ENCODE measurements at regions not wholly inside any gene's neighbourhood (a gene's known extent, or its start where the extent isn't known, plus 50 kb on each side); places are given as distances from the start of the nearest gene placed in this dataset.

DNA sequence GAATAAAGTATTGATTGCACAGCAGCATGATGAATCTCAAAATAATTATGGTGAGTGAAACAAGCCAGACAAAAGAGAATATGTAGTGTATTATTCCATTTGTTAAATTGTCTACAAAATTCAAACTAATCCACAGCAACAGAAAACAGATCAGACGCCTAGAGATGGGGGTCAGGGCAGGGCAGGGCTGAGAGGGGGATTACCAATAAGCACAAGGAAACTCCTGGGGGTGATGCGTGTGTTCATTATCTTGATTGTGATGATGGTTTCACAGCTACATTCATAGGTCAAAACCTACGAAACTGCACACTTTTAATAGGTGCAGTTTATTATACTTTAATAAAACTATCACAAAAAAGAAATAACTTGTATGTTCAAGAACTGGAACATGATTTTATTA lies 132.7 kb upstream of the CDK6 start:
- H3K4ac ChIP-seq (ENCODE audit: low read depth in 1 of 2, low read length in 2 of 2): no peak overlapping the region
- no peak overlapping the region for H4K8ac ChIP-seq (ENCODE audit: low read length)
- H3K9me3 ChIP-seq (ENCODE audit: control insufficient read depth, low read length): peaks cover 4% of the 10 kb centered on the region
- no peak overlapping the region for H3K27ac ChIP-seq (ENCODE audit: low read length, poor library complexity, severe bottlenecking)
- 100% methylated on average over 1 of the region's 3 CpGs for WGBS
- H2AK5ac ChIP-seq (ENCODE audit: low read length, severe bottlenecking): no peak overlapping the region
- no peak for DNase-seq
- no peak overlapping the region for H3K23ac ChIP-seq (ENCODE audit: low read length in 2 of 2)
- H3K36me3 ChIP-seq (ENCODE audit: control insufficient read depth in 1 of 2, insufficient read depth in 2 of 2, low read depth in 1 of 2, low read length in 2 of 2): no peaks in the 10 kb centered on the region
- H2BK5ac ChIP-seq (ENCODE audit: low read depth, low read length, poor library complexity, severe bottlenecking): no peak overlapping the region
- no peak overlapping the region for H3K4me2 ChIP-seq (ENCODE audit: low read length, poor library complexity, severe bottlenecking)
- no peak overlapping the region for H3K9ac ChIP-seq (ENCODE audit: low read length)
- H2AFZ ChIP-seq (ENCODE audit: low read depth, low read length): no peak overlapping the region
- no peak overlapping the region for H3K14ac ChIP-seq (ENCODE audit: low read length in 2 of 2)
- H3K4me1 ChIP-seq (ENCODE audit: control insufficient read depth, insufficient read depth, low read depth, low read length): no peaks in the 10 kb centered on the region
- H3K4me3 ChIP-seq (ENCODE audit: insufficient read depth in 1 of 2, low read depth in 1 of 2, low read length in 2 of 2): no peak overlapping the region
- H4K91ac ChIP-seq (ENCODE audit: low read length): no peak overlapping the region
- H2BK15ac ChIP-seq (ENCODE audit: low read depth, poor library complexity, severe bottlenecking): no peak overlapping the region
- H3K18ac ChIP-seq (ENCODE audit: low read depth in 1 of 2, low read length in 2 of 2): no peak overlapping the region
- H2BK120ac ChIP-seq (ENCODE audit: low read depth, low read length): no peak overlapping the region
- no peaks in the 10 kb centered on the region for H3K27me3 ChIP-seq (ENCODE audit: control insufficient read depth in 1 of 2, insufficient read depth in 1 of 2, low read length in 2 of 2)
- no peaks in the 10 kb centered on the region for H3K79me1 ChIP-seq (replicated peaks; ENCODE audit: low read length, poor library complexity, severe bottlenecking)
- H2BK12ac ChIP-seq (ENCODE audit: low read length in 2 of 2): no peak overlapping the region

DNA sequence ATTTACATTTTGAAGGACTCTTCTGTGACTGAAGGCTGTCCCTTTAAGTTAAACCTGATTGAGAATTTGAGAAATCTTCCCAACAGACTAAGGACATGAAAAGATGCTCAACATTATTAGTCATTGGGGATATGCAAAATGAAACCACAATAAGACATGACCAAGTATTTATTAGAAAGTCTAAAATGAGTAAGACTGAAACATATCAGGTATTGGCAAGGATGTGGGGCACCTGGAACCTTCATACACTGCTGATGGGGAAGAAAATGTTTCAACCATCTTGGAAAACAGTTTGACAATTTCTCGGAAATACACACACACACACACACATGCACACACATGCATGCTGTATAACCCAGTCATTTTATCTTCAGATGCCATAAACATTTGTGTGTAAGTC lies 132.1 kb upstream of the CDK6 start:
- no peak for DNase-seq
- no peak overlapping the region for H2AFZ ChIP-seq (ENCODE audit: low read depth, low read length)
- no peak overlapping the region for H2BK15ac ChIP-seq (ENCODE audit: low read depth, poor library complexity, severe bottlenecking)
- H3K4me2 ChIP-seq (ENCODE audit: low read length, poor library complexity, severe bottlenecking): no peak overlapping the region
- H2BK12ac ChIP-seq (ENCODE audit: low read length in 2 of 2): no peak overlapping the region
- no peak overlapping the region for H3K18ac ChIP-seq (ENCODE audit: low read depth in 1 of 2, low read length in 2 of 2)
- no peak overlapping the region for H3K9ac ChIP-seq (ENCODE audit: low read length)
- no peak overlapping the region for H3K23ac ChIP-seq (ENCODE audit: low read length in 2 of 2)
- H3K79me1 ChIP-seq (replicated peaks; ENCODE audit: low read length, poor library complexity, severe bottlenecking): no peaks in the 10 kb centered on the region
- no peaks in the 10 kb centered on the region for H3K4me1 ChIP-seq (ENCODE audit: control insufficient read depth, insufficient read depth, low read depth, low read length)
- WGBS: 100% methylated on average over 1 of the region's 1 CpG
- no peaks in the 10 kb centered on the region for H3K27me3 ChIP-seq (ENCODE audit: control insufficient read depth in 1 of 2, insufficient read depth in 1 of 2, low read length in 2 of 2)
- peaks cover 4% of the 10 kb centered on the region for H3K9me3 ChIP-seq (ENCODE audit: control insufficient read depth, low read length)
- H3K14ac ChIP-seq (ENCODE audit: low read length in 2 of 2): no peak overlapping the region
- no peak overlapping the region for H4K91ac ChIP-seq (ENCODE audit: low read length)
- no peaks in the 10 kb centered on the region for H3K36me3 ChIP-seq (ENCODE audit: control insufficient read depth in 1 of 2, insufficient read depth in 2 of 2, low read depth in 1 of 2, low read length in 2 of 2)
- no peak overlapping the region for H2AK5ac ChIP-seq (ENCODE audit: low read length, severe bottlenecking)
- H2BK5ac ChIP-seq (ENCODE audit: low read depth, low read length, poor library complexity, severe bottlenecking): no peak overlapping the region
- H3K27ac ChIP-seq (ENCODE audit: low read length, poor library complexity, severe bottlenecking): no peak overlapping the region
- no peak overlapping the region for H2BK120ac ChIP-seq (ENCODE audit: low read depth, low read length)
- no peak overlapping the region for H3K4ac ChIP-seq (ENCODE audit: low read depth in 1 of 2, low read length in 2 of 2)
- H3K4me3 ChIP-seq (ENCODE audit: insufficient read depth in 1 of 2, low read depth in 1 of 2, low read length in 2 of 2): no peak overlapping the region
- H4K8ac ChIP-seq (ENCODE audit: low read length): no peak overlapping the region

DNA sequence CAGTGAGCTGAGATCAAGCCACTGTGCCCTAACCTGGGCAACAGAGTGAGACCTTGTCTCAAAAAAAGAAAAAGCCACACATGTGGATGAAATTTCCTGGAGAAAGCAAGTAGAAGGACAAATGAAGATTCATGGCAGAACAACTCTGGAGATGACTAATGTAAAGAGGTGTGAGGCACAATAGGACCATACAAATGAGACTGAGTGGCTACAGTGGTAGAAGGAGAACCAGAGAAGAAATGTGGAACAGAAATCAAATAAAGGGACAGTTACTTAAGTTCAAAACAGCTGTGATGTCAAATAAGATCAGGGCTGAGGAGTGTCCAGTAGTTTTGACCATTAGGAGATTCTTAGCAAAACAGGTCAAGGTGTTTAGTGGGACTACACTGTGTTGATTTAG lies 130.9 kb upstream of the CDK6 start:
- Histone ChIP-seq H3K27me3 (ENCODE audit: control insufficient read depth in 1 of 2, insufficient read depth in 1 of 2, low read length in 2 of 2) (no peaks in the 10 kb centered on the region), H3K9ac (ENCODE audit: low read length) (no peak overlapping the region), H2BK120ac (ENCODE audit: low read depth, low read length) (no peak overlapping the region), H3K23ac (ENCODE audit: low read length in 2 of 2) (no peak overlapping the region), H2BK12ac (ENCODE audit: low read length in 2 of 2) (no peak overlapping the region), H4K91ac (ENCODE audit: low read length) (no peak overlapping the region), H3K79me1 (replicated peaks; ENCODE audit: low read length, poor library complexity, severe bottlenecking) (no peaks in the 10 kb centered on the region), H2AK5ac (ENCODE audit: low read length, severe bottlenecking) (no peak overlapping the region), H2AFZ (ENCODE audit: low read depth, low read length) (no peak overlapping the region), H3K18ac (ENCODE audit: low read depth in 1 of 2, low read length in 2 of 2) (no peak overlapping the region), H2BK15ac (ENCODE audit: low read depth, poor library complexity, severe bottlenecking) (no peak overlapping the region), H3K27ac (ENCODE audit: low read length, poor library complexity, severe bottlenecking) (no peak overlapping the region), H2BK5ac (ENCODE audit: low read depth, low read length, poor library complexity, severe bottlenecking) (no peak overlapping the region), H3K9me3 (ENCODE audit: control insufficient read depth, low read length) (peaks cover 9% of the 10 kb centered on the region), H3K4me2 (ENCODE audit: low read length, poor library complexity, severe bottlenecking) (no peak overlapping the region), H3K14ac (ENCODE audit: low read length in 2 of 2) (no peak overlapping the region), H3K4me3 (ENCODE audit: insufficient read depth in 1 of 2, low read depth in 1 of 2, low read length in 2 of 2) (no peak overlapping the region), H4K8ac (ENCODE audit: low read length) (no peak overlapping the region), H3K4ac (ENCODE audit: low read depth in 1 of 2, low read length in 2 of 2) (no peak overlapping the region), H3K36me3 (ENCODE audit: control insufficient read depth in 1 of 2, insufficient read depth in 2 of 2, low read depth in 1 of 2, low read length in 2 of 2) (no peaks in the 10 kb centered on the region), H3K4me1 (ENCODE audit: control insufficient read depth, insufficient read depth, low read depth, low read length) (no peaks in the 10 kb centered on the region)
- DNase-seq: no peak

DNA sequence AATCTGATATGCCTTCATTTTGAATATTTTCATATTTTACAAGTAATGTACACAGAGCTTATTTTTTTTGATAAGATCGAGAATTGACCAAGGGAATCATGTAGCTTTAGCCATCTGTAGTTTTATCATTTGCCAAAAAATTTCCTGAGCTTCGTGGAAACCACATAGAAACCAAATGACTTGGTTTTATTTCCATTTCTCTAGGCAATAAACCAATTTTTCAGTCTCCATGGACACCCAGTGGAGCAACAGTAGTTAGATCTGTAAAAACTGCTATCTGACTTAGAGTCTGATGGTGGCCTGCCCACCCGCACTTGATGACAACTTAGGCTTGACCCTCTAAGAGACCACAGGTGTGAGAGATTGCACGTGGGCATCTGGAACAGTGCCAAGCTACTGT lies 127.8 kb upstream of the CDK6 start:
- H3K14ac ChIP-seq (ENCODE audit: low read length in 2 of 2): no peak overlapping the region
- H3K9ac ChIP-seq (ENCODE audit: low read length): no peak overlapping the region
- no peak overlapping the region for H3K4me2 ChIP-seq (ENCODE audit: low read length, poor library complexity, severe bottlenecking)
- H3K36me3 ChIP-seq (ENCODE audit: control insufficient read depth in 1 of 2, insufficient read depth in 2 of 2, low read depth in 1 of 2, low read length in 2 of 2): no peaks in the 10 kb centered on the region
- no peaks in the 10 kb centered on the region for H3K79me1 ChIP-seq (replicated peaks; ENCODE audit: low read length, poor library complexity, severe bottlenecking)
- H3K4ac ChIP-seq (ENCODE audit: low read depth in 1 of 2, low read length in 2 of 2): no peak overlapping the region
- no peak overlapping the region for H2BK12ac ChIP-seq (ENCODE audit: low read length in 2 of 2)
- no peak overlapping the region for H4K8ac ChIP-seq (ENCODE audit: low read length)
- no peak overlapping the region for H2AK5ac ChIP-seq (ENCODE audit: low read length, severe bottlenecking)
- no peak overlapping the region for H2BK120ac ChIP-seq (ENCODE audit: low read depth, low read length)
- DNase-seq: no peak
- no peaks in the 10 kb centered on the region for H3K4me1 ChIP-seq (ENCODE audit: control insufficient read depth, insufficient read depth, low read depth, low read length)
- no peak overlapping the region for H4K91ac ChIP-seq (ENCODE audit: low read length)
- H3K27ac ChIP-seq (ENCODE audit: low read length, poor library complexity, severe bottlenecking): no peak overlapping the region
- H2AFZ ChIP-seq (ENCODE audit: low read depth, low read length): no peak overlapping the region
- H3K9me3 ChIP-seq (ENCODE audit: control insufficient read depth, low read length): peaks cover 6% of the 10 kb centered on the region
- H3K23ac ChIP-seq (ENCODE audit: low read length in 2 of 2): no peak overlapping the region
- H3K4me3 ChIP-seq (ENCODE audit: insufficient read depth in 1 of 2, low read depth in 1 of 2, low read length in 2 of 2): no peak overlapping the region
- no peak overlapping the region for H3K18ac ChIP-seq (ENCODE audit: low read depth in 1 of 2, low read length in 2 of 2)
- H2BK15ac ChIP-seq (ENCODE audit: low read depth, poor library complexity, severe bottlenecking): no peak overlapping the region
- 91% methylated on average over 4 of the region's 4 CpGs for WGBS
- H3K27me3 ChIP-seq (ENCODE audit: control insufficient read depth in 1 of 2, insufficient read depth in 1 of 2, low read length in 2 of 2): no peaks in the 10 kb centered on the region
- H2BK5ac ChIP-seq (ENCODE audit: low read depth, low read length, poor library complexity, severe bottlenecking): no peak overlapping the region
